Nephron progenitor cell (in vitro differentiated cells): ENCODE measurements at regions not wholly inside any gene's neighbourhood (a gene's known extent, or its start where the extent isn't known, plus 50 kb on each side); places are given as distances from the start of the nearest gene placed in this dataset.

Source experiments
- DNase-seq: peaks from one replicate; pipeline ENCODE4 v3.0.0; 2021
- H3K27ac Mint-ChIP-seq: 2 replicates; pipeline ENCODE4 v1.8.0; 2021; ENCODE audit warnings: mild to moderate bottlenecking, moderate library complexity, mixed read lengths
- H3K27me3 Mint-ChIP-seq: 2 replicates; pipeline ENCODE4 v1.8.0; 2021; ENCODE audit warnings: mild to moderate bottlenecking, low read depth, mixed read lengths; ENCODE audit not compliant: poor library complexity
- H3K36me3 Mint-ChIP-seq: 2 replicates; pipeline ENCODE4 v1.8.0; 2021; ENCODE audit warnings: low read depth, mixed read lengths
- H3K4me1 Mint-ChIP-seq: 2 replicates; pipeline ENCODE4 v1.8.0; 2021; ENCODE audit warnings: mixed read lengths
- H3K4me3 Mint-ChIP-seq: 2 replicates; pipeline ENCODE4 v1.8.0; 2021; ENCODE audit warnings: mild to moderate bottlenecking, moderate library complexity, mixed read lengths
- H3K9me3 Mint-ChIP-seq: 2 replicates; pipeline ENCODE4 v1.8.0; 2021; ENCODE audit warnings: mild to moderate bottlenecking, moderate library complexity, mixed read lengths
- TF ChIP-seq, protein P1 (sequence below): fragments of 200-600 bp; sonication (generic); IDR thresholded peaks from 2 replicates; pipeline ENCODE4 v1.5.0; 2021; ENCODE audit warnings: antibody characterized with exemption

DNA sequence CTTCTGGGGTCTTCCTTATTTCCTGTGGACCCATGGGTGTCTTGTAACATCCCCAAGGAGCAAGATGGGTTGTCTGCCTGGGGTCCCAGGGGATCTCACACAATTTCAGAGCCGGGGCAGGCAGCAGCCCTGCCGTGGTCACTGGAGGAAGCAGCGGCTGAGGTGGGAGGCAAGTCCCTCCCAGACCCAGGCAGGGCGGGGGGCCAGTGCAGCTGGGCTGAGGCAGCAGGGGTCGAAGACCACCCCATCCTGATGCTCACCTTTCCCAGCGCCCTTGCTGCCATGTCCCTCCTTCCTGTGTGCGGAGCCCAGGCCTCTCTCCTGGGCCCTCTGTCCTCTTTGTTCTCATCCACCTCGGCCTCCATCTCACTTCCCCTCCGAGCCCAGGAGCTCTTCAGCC lies 583.0 kb upstream of the COBL start:
- Mint-ChIP-seq H3K27me3 (peaks cover 3% of the 10 kb centered on the region), H3K4me3 (no peak overlapping the region), H3K9me3 (peaks cover 12% of the 10 kb centered on the region), H3K36me3 (no peaks in the 10 kb centered on the region), H3K27ac (no peak overlapping the region), H3K4me1 (no peaks in the 10 kb centered on the region)
- DNase-seq, result no peak
- TF ChIP-seq, protein P1, sequence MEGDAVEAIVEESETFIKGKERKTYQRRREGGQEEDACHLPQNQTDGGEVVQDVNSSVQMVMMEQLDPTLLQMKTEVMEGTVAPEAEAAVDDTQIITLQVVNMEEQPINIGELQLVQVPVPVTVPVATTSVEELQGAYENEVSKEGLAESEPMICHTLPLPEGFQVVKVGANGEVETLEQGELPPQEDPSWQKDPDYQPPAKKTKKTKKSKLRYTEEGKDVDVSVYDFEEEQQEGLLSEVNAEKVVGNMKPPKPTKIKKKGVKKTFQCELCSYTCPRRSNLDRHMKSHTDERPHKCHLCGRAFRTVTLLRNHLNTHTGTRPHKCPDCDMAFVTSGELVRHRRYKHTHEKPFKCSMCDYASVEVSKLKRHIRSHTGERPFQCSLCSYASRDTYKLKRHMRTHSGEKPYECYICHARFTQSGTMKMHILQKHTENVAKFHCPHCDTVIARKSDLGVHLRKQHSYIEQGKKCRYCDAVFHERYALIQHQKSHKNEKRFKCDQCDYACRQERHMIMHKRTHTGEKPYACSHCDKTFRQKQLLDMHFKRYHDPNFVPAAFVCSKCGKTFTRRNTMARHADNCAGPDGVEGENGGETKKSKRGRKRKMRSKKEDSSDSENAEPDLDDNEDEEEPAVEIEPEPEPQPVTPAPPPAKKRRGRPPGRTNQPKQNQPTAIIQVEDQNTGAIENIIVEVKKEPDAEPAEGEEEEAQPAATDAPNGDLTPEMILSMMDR, result no peak

DNA sequence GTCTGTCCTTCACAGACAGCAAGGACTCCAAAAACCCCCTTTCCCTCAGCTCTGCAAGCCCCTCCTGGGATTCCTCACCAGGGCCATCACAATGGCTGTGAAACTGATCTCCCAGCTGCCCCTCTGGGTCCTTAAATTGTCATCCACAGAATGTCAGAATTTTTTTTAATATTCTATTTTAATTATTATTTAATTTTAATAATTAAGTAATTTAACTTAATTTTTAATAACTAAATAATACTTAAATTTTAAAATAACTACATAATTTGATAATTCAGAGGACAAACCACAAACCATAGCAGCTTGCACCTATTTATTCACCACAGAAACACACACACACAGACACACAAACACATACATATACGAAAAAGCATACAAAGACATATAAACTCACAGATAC lies 565.8 kb upstream of the COBL start:
- peaks cover 4% of the 10 kb centered on the region for H3K27me3 Mint-ChIP-seq
- H3K4me1 Mint-ChIP-seq, result no peaks in the 10 kb centered on the region
- no peak overlapping the region for H3K4me3 Mint-ChIP-seq
- no peak for DNase-seq
- H3K9me3 Mint-ChIP-seq, result no peaks in the 10 kb centered on the region
- H3K27ac Mint-ChIP-seq, result no peak overlapping the region
- TF ChIP-seq, protein P1, result no peak
- no peaks in the 10 kb centered on the region for H3K36me3 Mint-ChIP-seq

DNA sequence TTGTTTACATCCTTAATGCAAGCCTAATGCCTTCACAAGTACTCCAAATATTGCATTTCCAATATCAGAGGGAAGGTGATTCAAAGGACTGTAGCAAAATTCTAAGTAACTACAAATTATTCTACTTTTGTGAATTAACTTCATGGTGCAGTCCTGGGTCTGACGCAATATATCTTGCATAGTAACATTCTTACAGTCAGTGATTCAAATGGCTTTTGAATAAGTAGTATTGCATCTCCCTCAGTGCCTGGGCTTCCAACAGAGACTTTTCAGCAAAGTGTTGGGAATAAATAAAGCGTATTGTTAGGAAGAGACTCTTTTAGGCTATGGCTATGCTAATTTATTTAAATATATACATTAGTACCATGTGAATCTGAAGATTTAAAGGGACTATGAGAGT lies 564.7 kb upstream of the COBL start:
- TF ChIP-seq, protein P1, result no peak
- H3K4me1 Mint-ChIP-seq, result no peaks in the 10 kb centered on the region
- no peak overlapping the region for H3K4me3 Mint-ChIP-seq
- H3K9me3 Mint-ChIP-seq, result no peaks in the 10 kb centered on the region
- no peaks in the 10 kb centered on the region for H3K36me3 Mint-ChIP-seq
- no peak overlapping the region for H3K27ac Mint-ChIP-seq
- H3K27me3 Mint-ChIP-seq, result peaks cover 4% of the 10 kb centered on the region
- DNase-seq, result no peak

DNA sequence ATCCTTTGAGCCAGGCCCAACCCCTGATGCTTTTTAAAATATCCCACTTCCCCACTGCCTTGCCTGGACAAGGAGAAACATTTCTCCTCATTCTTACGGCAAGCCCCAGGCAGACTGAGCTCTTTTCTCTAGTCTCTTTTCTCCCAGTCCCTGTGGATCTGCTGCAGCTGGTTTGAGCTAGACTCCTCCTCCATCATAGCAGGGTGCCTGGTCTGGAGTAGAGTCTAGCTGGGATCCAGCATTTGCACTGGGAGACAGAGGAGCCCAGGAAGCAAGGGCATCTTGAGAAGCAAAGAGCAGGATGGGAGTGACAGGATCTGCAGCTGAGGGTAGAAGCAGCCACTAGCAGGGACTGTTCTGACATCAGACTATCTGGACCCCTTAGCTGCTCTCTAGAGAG lies 562.3 kb upstream of the COBL start:
- H3K36me3 Mint-ChIP-seq, result no peaks in the 10 kb centered on the region
- no peaks in the 10 kb centered on the region for H3K4me1 Mint-ChIP-seq
- no peak overlapping the region for H3K27ac Mint-ChIP-seq
- no peak overlapping the region for H3K4me3 Mint-ChIP-seq
- TF ChIP-seq, protein P1, result no peak
- no peak for DNase-seq
- peaks cover 4% of the 10 kb centered on the region for H3K27me3 Mint-ChIP-seq
- no peaks in the 10 kb centered on the region for H3K9me3 Mint-ChIP-seq

DNA sequence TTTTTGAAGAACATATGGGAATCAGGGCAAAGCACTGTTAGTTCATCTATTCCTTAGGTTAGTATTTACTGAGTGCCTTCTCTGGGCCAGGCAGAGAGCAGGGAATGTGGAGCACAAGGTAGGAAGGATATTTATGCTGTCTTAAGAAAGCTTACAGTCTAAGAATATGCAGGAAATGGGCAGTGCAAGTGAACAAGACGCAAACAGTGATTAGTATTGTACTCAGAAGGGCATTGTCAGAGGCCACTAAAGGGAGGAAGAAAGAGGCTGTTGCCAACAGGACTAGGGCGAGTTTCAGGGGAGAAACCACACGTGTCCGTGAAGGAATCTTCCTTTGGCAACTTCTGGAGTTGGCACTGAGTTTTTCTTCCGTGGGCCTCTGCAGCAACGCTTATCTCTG lies 552.8 kb upstream of the COBL start:
- Mint-ChIP-seq H3K9me3 (peaks cover 8% of the 10 kb centered on the region), H3K27ac (no peak overlapping the region), H3K27me3 (peaks cover 3% of the 10 kb centered on the region), H3K4me1 (no peaks in the 10 kb centered on the region), H3K36me3 (no peaks in the 10 kb centered on the region), H3K4me3 (no peak overlapping the region)
- DNase-seq, result no peak
- TF ChIP-seq, protein P1, result no peak

DNA sequence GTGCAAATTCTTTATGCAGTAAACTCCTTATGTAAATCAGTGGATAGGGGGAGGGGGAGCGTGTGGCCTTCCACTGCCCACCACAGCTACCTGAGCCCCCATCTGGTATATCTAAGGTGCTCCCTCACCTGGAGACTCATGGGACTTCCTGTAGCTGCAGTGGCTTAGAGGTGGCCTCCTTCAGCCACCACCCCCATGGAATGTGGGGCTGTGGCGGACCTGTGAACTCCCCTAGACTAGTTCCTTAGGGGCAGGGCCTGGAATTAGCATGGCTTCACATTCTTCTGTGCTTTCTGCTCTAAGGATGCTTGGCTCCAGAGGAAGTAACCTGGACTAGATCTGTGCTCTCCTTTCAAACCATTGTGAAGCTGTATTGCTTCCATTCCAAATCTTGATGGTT lies 550.5 kb upstream of the COBL start:
- peaks cover 3% of the 10 kb centered on the region for H3K27me3 Mint-ChIP-seq
- H3K27ac Mint-ChIP-seq, result no peak overlapping the region
- H3K36me3 Mint-ChIP-seq, result no peaks in the 10 kb centered on the region
- TF ChIP-seq, protein P1, result no peak
- DNase-seq, result no peak
- H3K9me3 Mint-ChIP-seq, result peaks cover 8% of the 10 kb centered on the region
- H3K4me1 Mint-ChIP-seq, result no peaks in the 10 kb centered on the region
- H3K4me3 Mint-ChIP-seq, result no peak overlapping the region
